Osteoblast (primary cell): ENCODE measurements at regions not wholly inside any gene's neighbourhood (a gene's known extent, or its start where the extent isn't known, plus 50 kb on each side); places are given as distances from the start of the nearest gene placed in this dataset.
A peak's percentile ranks its signal among the peaks of the same experiment; 100 is the strongest.

Experiments
- DNase-seq: peaks from one replicate; pipeline ENCODE4 v3.0.0; 2011; ENCODE audit warnings: low spot score, mixed read lengths; ENCODE audit not compliant: insufficient read length; ENCODE audit errors: missing footprints
- H2AFZ ChIP-seq: 2 replicates; pipeline ENCODE4 v1.6.0; 2011; ENCODE audit warnings: mild to moderate bottlenecking, low read length
- H3K27ac ChIP-seq: 2 replicates; pipeline ENCODE4 v1.5.1; 2011; ENCODE audit warnings: mild to moderate bottlenecking, low read depth, low read length, moderate library complexity
- H3K27me3 ChIP-seq: 2 replicates; pipeline ENCODE4 v1.6.0; 2012; ENCODE audit warnings: mild to moderate bottlenecking, control low read depth, inconsistent platforms, low read length, moderate library complexity; ENCODE audit not compliant: insufficient read depth
- H3K36me3 ChIP-seq: 2 replicates; pipeline ENCODE4 v1.5.1; 2011; ENCODE audit warnings: mild to moderate bottlenecking, low read length, control low read depth, moderate library complexity; ENCODE audit not compliant: insufficient read depth
- H3K4me1 ChIP-seq: 2 replicates; pipeline ENCODE4 v1.5.1; 2011; ENCODE audit warnings: mild to moderate bottlenecking, low read length, control low read depth, moderate library complexity; ENCODE audit not compliant: insufficient read depth
- H3K4me2 ChIP-seq: 2 replicates; pipeline ENCODE4 v1.6.0; 2011; ENCODE audit warnings: mild to moderate bottlenecking, low read length; ENCODE audit not compliant: insufficient read depth
- H3K4me3 ChIP-seq: fragments of 200-600 bp; sonication (generic); 3 replicates; pipeline ENCODE4 v1.5.1; 2012; ENCODE audit warnings: mild to moderate bottlenecking, low read length, inconsistent platforms; ENCODE audit not compliant: insufficient read depth
- H3K79me2 ChIP-seq: 2 replicates; pipeline ENCODE4 v1.6.0; 2012; ENCODE audit warnings: mild to moderate bottlenecking, low read length, control low read depth, inconsistent platforms; ENCODE audit not compliant: insufficient read depth
- H3K9me3 ChIP-seq: 2 replicates; pipeline ENCODE4 v1.5.1; 2011; ENCODE audit warnings: low read depth, low read length, control low read depth
- H4K20me1 ChIP-seq: 2 replicates; pipeline ENCODE4 v1.6.0; 2012; ENCODE audit warnings: mild to moderate bottlenecking, low read length, control low read depth; ENCODE audit not compliant: insufficient read depth
- CTCF ChIP-seq: IDR thresholded peaks from 2 replicates; pipeline ENCODE4 v1.5.1; 2011; ENCODE audit warnings: mild to moderate bottlenecking, low read depth, low read length, moderate library complexity; ENCODE audit errors: extremely low read depth

GRCh38 chr5:60346393-60346792, 353.6 kb downstream of the DEPDC1B start:
- H3K9me3 ChIP-seq = no peaks in the 10 kb centered on the region
- no peaks in the 10 kb centered on the region for H4K20me1 ChIP-seq
- no peaks in the 10 kb centered on the region for H3K79me2 ChIP-seq
- no peaks in the 10 kb centered on the region for H3K4me1 ChIP-seq
- no peak for TF ChIP-seq CTCF
- no peaks in the 10 kb centered on the region for H3K36me3 ChIP-seq
- DNase-seq = no peak
- no peak overlapping the region for H2AFZ ChIP-seq
- no peak overlapping the region for H3K4me2 ChIP-seq
- no peak overlapping the region for H3K27ac ChIP-seq
- no peak overlapping the region for H3K4me3 ChIP-seq
- H3K27me3 ChIP-seq = no peaks in the 10 kb centered on the region

- no peak for TF ChIP-seq CTCF
- Histone ChIP-seq H3K27me3 (no peaks in the 10 kb centered on the region), H3K79me2 (no peaks in the 10 kb centered on the region), H3K36me3 (no peaks in the 10 kb centered on the region), H3K9me3 (no peaks in the 10 kb centered on the region), H4K20me1 (no peaks in the 10 kb centered on the region), H3K4me3 (no peak overlapping the region), H3K4me2 (no peak overlapping the region), H3K27ac (no peak overlapping the region), H2AFZ (no peak overlapping the region), H3K4me1 (no peaks in the 10 kb centered on the region)
- no peak for DNase-seq
Observed at GRCh38 chr5:60343102-60343501, 356.9 kb downstream of the DEPDC1B start.

GRCh38 chr5:60340965-60341471, 358.9 kb downstream of the DEPDC1B start:
- H3K27me3 ChIP-seq = no peaks in the 10 kb centered on the region
- H3K4me2 ChIP-seq = no peak overlapping the region
- no peak overlapping the region for H3K27ac ChIP-seq
- H4K20me1 ChIP-seq = no peaks in the 10 kb centered on the region
- no peaks in the 10 kb centered on the region for H3K79me2 ChIP-seq
- H3K9me3 ChIP-seq = no peaks in the 10 kb centered on the region
- no peak overlapping the region for H2AFZ ChIP-seq
- H3K36me3 ChIP-seq = no peaks in the 10 kb centered on the region
- no peaks in the 10 kb centered on the region for H3K4me1 ChIP-seq
- no peak for TF ChIP-seq CTCF
- no peak for DNase-seq
- H3K4me3 ChIP-seq = no peak overlapping the region

- peak overlapping the region; percentile 92 for H2AFZ ChIP-seq
- no peaks in the 10 kb centered on the region for H3K79me2 ChIP-seq
- H3K27me3 ChIP-seq = no peaks in the 10 kb centered on the region
- DNase-seq = no peak
- peak overlapping the region; percentile 43 for H3K27ac ChIP-seq
- H3K4me3 ChIP-seq = no peak overlapping the region
- no peaks in the 10 kb centered on the region for H3K36me3 ChIP-seq
- no peaks in the 10 kb centered on the region for H3K9me3 ChIP-seq
- H4K20me1 ChIP-seq = no peaks in the 10 kb centered on the region
- no peaks in the 10 kb centered on the region for H3K4me1 ChIP-seq
- TF ChIP-seq CTCF = no peak
- peak overlapping the region; percentile 71 for H3K4me2 ChIP-seq
Observed at GRCh38 chr5:60340326-60340725, 359.6 kb downstream of the DEPDC1B start.
